Heart left ventricle (tissue), 13 donors: ENCODE measurements at regions not wholly inside any gene's neighbourhood (a gene's known extent, or its start where the extent isn't known, plus 50 kb on each side); places are given as distances from the start of the nearest gene placed in this dataset.

Experiments
- POLR2A ChIP-seq, 2 donors: fragments of 450-650 bp; IDR thresholded peaks; one replicate each; pipeline ENCODE4 v1.6.1; 2017; ENCODE audit warnings: antibody characterized with exemption in 2 of 2, mild to moderate bottlenecking in 2 of 2, moderate library complexity in 2 of 2
- TF ChIP-seq, protein P1 (sequence below), 12 donors: fragments of 200-600 bp; sonication (generic) in 4 of 12; IDR thresholded peaks; one replicate each; pipeline versions ENCODE4 v1.5.0 to v1.8.0; 2018 to 2022; ENCODE audit warnings: antibody characterized with exemption in 12 of 12, mild to moderate bottlenecking in 5 of 12
- donor health status: ischemic (EF 13 %, LVEDD 7.1; RV severe dilation, severe dysfunction).
- donor health status: DM: no; HTN: yes; CAD: no.
- donor health status: DM: no; HTN: no; CAD: no.
- donor health status: ischemic (EF 25% LVEDD 6.9; RV normal size, moderate dysfunction).
- donor health status: ischemic (EF 25% LVEDD 5.7; RV mildly dilated, moderate dysfunction).
- donor health status: ischemic (EF 35%, LVEDD 5.7; RV mildly dilated, moderate dysfunction).
- donor health status: nonischemic (EF 11% LVEDD 7.7; RV severe dilation, severe dysfunction).
- donor health status: DM: yes; HTN: yes; CAD: no.
- donor health status: PGD.
- donor health status: ischemic (EF 29% LVEDD 5.4; RV normal size, mild dysfunction).
- donor health status: nonischemic (EF 23%, LVEDD 6.1; RV moderate dilation, normal function).

DNA sequence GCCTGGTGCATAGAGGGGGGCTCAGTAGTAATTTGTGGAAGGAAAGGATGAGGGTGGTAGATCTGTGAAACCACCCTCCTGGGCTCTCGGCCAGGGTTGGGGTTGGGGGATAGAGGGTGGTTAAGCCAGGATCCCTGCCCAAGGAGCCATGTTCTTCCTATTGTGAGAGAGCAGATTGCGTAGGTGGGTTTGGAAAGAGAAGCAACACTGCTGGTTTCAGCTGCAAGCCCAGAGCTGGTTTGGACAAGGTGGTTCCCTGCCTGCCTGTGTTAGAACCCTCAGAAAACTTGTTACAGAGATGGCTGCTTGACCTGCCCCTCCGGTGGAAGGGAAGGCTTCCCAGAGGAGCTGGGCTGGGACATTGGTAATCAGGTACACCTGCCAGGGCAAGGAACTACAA, 131.2 kb upstream of the HAND1 start:
- TF ChIP-seq POLR2A (IDR thresholded peaks at IDR 0.05), result no peak
- TF ChIP-seq, protein P1, sequence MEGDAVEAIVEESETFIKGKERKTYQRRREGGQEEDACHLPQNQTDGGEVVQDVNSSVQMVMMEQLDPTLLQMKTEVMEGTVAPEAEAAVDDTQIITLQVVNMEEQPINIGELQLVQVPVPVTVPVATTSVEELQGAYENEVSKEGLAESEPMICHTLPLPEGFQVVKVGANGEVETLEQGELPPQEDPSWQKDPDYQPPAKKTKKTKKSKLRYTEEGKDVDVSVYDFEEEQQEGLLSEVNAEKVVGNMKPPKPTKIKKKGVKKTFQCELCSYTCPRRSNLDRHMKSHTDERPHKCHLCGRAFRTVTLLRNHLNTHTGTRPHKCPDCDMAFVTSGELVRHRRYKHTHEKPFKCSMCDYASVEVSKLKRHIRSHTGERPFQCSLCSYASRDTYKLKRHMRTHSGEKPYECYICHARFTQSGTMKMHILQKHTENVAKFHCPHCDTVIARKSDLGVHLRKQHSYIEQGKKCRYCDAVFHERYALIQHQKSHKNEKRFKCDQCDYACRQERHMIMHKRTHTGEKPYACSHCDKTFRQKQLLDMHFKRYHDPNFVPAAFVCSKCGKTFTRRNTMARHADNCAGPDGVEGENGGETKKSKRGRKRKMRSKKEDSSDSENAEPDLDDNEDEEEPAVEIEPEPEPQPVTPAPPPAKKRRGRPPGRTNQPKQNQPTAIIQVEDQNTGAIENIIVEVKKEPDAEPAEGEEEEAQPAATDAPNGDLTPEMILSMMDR (IDR thresholded peaks at IDR 0.05), result no peak
